SHP77 (cell line): ENCODE measurements at regions not wholly inside any gene's neighbourhood (a gene's known extent, or its start where the extent isn't known, plus 50 kb on each side); places are given as distances from the start of the nearest gene placed in this dataset.

Source experiments
- DNase-seq, 2 experiments: peaks; one replicate each; lab custom pipeline; 2025; lab: John Stamatoyannopoulos, UW

DNA sequence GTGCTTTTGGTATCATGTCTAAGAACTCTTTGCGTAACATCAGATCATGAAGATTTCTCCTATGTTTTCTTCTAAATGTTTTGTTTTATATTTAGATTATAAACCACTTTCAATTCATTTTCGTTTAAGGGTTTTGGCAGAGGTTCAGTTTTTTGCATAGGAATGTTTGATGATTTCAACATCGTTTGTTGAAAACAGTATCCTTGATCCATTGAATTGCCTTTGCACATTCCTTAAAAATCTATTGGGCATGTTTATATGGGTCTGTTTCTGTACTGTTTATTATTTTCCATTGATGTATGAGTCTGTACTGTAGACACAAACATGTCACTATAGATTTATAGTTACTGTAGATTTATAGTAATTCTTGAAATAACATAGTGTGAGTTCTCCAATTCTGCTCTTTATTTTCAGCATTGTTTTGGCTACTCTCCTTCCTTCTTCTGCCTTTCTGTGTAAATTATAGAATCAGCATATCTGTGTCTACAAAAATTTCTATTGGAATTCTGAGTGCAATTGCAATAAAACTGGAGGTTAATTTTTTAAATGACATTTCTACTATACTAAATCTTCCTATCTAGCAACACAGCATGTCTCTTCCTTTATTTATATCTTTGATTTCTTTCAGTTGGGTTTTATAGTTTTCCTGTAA lies 374.0 kb downstream of the SV2B start:
- no peak for DNase-seq

DNA sequence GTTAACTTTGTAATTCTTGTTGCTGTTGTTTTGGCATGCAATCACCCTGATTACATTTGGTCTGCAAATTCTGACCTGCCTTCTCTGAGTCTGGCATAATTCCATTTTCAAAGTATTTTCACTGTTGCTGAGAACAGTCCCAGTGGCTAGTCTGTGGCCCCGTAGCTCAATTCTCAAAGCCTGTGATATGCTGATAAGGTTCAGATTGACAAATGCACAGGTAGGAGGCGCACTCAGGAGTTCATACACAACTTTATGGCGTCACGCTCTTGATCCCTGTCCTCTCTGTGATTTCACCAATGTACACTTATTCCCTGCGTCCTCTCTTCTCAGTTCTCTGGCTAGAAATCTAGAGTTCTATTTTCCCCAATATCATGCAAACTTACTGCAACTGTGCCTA lies 376.6 kb upstream of the SLCO3A1 start:
- no peak for DNase-seq

DNA sequence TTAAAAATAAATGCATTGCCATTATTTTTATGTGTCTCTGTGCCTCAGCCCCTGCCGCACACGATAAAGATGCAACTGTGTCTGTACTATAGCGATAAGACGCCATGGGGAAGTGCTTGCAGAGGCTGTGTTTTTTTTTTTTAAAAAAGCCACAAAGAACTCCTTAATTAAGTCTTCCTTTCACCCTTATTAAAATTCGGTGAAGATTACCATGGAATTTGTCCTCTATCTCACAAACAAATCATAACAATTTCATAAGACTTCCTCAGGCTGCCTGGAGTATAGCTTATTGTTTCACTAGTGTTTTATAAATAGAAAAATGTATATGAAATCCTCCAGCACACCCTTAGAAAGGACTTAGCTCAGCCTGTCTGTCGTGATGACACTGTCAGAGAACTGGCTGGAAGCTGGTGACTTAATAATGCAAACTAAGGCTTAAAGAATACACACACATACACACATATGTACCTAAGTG lies 374.8 kb upstream of the SLCO3A1 start:
- DNase-seq, result no peak

DNA sequence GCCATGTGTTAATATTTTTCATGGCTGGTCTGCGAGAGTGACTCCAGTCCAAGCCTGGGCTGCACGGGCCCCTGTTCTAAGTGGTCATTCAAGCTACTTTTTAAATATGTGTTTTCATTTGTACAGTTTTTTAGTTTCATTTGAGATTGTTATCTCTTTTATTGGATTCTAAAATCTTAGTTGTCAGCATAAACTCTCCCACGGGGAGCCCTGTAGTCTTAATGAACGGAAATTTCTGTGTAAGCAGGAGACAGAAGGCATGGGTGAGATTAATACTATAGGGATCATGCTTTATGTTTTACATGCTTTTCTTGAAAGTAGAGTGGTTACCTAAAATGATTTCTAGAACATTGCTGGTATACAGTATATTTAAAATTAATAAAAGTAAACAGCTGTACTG lies 373.1 kb upstream of the SLCO3A1 start:
- DNase-seq, result no peak

DNA sequence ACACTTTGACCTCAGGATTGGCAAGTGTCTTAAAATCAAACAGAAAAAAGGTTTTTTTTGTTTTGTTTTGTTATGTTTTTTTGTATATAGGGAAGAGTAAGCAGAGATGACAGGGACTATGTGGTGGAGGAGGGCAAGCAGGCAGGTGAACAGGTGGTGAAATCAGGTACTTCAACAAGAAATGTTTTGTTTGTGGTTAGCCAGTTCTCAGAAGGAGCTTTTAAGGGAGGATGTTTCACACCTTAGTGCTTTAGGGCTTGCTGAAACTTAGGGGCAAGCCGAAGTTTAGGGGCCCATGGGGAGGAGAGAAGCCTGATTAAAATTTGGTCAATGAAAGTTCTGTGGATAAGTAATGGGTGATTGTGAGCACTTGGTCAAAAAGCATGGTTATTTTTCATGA lies 370.7 kb upstream of the SLCO3A1 start:
- DNase-seq, result no peak

DNA sequence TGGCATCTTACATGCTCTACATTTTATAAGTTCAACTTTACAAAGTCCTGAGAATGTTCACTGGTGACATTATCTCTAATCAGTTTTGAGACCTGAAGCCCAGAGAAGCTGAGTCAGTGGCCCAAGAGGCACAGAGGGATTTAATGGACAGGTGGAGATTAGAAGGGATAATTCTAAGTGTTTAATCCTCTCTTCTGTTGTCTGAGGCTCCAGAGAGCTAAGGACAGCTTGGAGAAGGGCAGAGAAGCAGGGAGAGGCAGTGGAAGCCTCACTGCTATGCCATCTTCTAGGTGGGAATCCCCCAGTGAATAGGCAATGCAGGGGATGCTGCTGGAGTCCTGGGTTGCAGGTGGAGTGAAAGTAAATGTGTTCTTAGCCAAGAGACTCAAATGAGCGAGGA lies 369.4 kb upstream of the SLCO3A1 start:
- no peak for DNase-seq

DNA sequence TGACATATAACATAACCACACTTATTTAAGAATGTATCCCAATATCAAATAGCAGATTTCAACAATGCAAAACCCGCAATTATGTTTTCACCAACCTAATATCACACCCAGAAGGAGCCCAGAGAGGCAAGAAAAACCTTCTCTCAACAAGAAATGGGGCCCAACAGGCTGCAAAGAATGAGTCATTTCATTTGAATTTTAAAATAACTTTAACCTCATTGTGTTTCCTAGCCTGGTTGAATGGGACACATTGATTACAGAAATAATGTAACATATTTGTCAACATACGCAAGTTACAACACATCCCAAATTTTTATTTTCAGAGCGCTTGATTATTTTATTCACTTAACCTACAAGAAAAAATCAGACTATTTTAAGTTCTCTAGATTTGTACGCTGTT lies 365.1 kb upstream of the SLCO3A1 start:
- no peak for DNase-seq

DNA sequence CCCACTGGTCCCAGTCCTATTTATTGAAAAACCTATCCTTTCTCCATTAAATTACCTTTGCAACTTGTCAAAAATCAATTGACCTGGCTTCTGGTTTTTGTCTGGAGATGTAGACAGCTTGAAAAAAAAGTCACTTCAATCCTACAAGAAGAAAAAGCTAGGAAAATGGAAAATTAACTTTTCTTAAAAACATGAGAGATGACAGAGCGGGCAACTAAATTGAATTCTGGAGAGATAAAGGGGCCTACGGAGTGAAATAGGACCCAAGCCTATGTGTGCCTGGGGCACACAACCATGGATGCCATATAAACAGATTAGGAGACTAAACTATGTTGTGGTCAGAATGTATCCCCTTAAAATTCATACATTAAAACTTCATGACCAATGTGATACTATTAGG lies 363.3 kb upstream of the SLCO3A1 start:
- no peak for DNase-seq

DNA sequence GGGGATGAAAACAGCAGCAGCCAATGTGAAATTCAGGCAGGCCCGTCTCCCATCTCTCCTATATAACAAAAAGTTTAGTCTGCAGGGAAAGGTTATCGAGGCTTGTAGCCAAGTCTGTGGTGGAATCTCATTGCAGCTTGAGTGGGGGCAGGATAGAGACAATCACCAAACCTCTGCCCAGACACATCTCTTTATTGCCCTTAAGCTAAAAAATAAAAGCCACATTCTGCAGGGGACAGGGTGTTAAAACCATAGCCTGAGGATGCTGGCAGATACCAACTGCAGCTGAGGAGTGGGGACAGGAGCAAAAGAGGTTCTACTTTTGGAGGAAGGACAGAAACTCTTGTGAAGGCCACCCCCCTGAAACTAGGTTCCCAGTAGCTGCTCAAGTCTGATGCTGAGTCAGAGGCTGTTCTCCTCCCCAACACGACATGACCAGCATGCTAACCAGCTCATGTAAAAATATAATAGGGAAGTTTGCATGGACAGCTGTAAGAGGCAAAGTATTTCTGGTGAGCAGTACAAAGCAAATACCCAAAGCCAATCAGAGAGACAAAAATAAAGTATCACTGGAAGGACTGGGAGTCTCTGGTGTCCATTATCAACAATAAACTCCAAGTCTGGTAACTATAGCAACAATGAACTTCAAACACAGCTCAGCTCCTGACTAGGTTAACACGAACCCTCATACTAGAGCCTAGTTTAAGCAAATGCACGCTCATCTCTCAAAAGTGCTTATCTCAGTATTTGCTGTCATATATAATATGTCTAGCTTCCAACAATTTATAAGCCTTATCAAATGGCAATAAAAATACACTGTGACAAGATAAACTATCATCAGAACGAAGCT lies 362.2 kb upstream of the SLCO3A1 start:
- DNase-seq, result no peak

DNA sequence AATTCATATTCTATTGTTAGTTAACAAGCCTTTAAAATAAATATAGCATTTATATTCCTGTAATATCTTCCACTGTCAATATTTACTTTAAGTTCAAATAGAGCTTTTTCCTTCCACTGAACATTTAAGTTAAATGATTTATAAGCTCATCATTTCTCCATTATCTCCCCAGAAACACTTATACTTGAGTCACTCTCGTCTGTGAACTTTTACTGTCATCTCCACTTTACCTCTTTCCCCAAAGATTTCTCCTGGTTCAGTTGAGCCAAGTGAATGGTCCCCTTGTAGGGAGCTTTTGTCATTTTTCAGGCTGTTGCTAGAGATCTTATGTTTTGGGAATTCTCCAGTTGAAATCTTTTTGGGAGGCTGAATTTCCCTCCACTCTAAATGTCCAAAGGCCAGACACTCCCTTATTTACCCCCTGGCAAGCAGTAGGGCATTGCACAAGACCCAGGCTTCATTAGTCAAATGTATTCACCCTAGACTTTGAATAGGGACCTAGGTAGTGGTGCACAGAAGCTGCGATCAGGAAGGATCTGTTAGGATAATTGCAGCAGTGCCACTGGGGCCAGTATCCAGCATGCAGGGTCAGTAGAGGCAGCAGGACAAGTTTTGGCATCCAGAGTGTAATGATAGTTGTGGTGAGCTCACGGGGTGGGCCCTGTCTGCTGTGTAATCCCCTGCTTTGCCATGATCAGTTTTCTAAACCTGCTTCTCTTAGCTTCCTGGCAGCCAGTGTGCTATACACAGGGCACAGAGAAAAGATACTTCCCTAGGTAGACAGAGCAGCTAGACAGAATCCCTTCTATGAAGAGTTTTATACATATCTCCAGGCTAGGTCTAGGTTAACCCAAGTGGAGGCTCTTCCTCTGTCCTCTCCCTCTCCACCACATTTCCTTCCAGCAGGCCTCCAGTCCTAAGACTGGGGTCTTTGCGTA lies 356.5 kb upstream of the SLCO3A1 start:
- DNase-seq, result no peak

DNA sequence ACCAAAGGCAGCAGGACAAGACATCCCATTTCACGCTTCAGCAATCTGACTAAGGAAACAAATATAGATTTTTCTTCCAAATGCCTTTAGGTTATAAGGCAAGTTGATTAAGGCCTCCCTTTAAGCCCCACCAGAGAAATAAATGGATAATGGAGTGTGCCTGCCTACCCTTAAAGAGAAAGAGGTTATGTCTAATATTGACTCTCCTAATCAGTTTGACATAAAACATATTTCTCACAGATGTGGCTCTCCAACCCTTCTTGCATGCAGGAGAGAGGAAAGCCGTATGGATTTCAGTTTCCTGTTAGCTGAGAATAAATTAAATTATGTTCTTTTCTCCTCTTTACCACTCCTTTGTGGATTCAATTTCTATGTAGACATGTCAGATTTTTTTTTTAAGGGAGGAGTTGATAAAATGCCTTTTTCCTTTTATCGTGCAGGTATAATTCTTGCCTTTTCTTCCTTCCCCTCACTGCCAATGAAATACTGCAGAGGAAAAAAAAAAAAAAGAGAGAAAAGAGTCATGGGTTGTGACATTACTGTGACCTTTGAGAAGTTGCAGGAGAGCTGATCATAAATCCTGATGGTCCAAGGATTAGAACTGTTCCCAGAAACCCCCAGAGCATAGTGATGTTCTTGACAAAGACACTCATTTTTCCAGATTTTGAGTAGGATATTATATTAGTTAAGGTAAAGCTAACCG lies 355.3 kb upstream of the SLCO3A1 start:
- no peak for DNase-seq

DNA sequence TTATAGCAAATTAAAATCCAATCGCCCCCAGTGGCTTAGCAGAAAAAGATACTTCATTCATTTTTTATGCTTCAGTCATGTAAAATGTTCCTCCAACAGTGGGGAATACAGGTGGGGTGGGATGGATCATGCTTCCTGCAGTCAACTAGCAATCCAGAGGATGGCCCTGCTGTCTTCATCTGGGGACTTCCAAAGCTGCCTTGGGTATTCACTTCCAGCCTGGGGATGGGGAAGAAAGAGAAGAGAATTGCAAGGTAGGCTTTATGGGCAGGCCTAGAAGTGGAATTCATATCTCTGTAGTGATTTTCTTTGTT lies 354.8 kb upstream of the SLCO3A1 start:
- no peak for DNase-seq

DNA sequence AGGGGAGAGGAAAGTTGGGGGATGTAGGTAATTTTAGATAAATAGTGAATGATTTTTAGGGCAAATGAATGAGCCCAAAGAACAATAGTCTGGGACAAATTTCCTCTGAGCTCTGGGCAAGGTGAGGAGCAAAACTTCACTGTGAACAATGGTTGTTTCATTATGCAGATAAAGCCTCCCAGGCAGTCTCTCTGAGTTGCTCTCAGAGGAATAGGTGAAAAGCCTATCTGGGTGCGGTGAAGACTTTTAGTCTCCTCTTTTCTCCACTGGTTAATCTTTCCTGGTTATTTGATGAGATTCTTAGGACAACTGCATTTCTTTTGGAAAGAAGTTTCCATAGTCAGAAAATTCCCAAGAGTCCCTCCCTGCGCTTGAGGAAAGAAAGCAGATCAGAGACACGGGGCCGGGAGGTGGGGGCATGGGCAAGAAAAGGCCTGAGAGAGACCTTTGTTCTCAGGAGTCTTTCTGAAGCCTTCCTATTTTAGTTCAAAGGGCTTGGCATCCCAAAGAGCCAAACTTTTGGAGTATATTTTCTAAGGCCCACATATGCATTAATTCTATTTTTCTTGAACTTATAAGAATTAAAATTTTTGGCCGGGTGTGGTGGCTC lies 353.6 kb upstream of the SLCO3A1 start:
- no peak for DNase-seq

DNA sequence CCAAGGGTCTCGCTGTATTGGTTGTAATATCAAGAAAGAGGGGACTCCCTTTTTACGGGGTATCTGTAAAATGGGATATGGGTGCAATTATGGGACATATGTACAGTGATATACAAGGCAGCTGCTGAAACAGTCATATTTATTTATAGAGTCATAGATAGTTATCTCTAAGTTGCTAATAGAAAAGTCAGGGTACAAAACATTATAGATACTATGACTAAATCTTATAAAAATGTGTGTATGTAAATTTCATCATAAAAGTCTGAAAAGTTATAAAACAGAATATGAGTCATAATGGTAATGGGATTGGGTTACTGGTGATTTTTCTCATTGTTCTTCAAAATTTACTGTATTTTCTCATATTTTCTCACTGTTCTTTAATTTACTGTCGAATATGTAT lies 344.9 kb upstream of the SLCO3A1 start:
- DNase-seq, result no peak

DNA sequence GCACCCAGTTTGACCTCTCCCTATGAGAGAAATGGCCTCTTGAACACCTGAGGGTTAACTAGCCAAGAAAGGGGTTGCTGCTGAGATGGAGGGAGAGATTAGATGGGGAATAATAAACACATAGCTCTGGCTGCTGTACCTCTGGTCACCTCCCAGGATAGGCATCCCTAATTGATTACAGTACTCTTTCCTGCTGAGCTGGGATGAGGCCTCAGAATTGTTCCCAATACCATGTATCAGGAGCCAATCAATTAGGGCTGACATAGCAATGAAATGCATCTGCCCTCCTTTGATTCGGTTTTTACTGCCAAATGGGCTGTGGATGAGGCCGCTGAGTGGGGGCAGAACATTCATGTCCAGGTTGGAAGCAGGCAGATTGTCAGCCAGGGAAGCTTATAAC lies 339.4 kb upstream of the SLCO3A1 start:
- no peak for DNase-seq

DNA sequence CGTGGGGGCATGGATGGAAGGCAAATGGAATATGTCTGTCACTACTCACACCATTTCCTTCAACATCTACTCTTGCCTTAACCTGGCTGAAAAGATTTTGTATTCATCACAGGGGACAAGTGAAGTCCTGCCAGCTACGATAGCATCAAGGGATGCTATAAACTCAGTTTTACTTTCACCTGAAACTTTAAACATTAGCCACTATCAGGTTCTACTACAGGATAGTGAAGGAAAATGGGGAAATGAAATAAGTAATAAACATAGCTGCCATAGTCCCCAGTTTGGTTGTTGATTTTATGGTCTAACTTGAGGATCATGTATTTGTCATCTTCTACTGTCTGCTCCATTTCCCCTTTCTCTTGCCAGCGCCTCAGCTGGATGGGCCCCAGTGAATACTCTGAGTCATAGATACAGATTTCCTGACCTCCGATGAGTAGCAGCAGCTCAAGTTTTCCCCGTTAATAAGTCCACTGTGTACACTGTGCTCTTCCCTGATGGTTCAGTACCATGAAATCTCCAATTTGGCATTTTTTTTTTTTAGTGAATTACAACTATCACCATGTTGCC lies 338.2 kb upstream of the SLCO3A1 start:
- no peak for DNase-seq

DNA sequence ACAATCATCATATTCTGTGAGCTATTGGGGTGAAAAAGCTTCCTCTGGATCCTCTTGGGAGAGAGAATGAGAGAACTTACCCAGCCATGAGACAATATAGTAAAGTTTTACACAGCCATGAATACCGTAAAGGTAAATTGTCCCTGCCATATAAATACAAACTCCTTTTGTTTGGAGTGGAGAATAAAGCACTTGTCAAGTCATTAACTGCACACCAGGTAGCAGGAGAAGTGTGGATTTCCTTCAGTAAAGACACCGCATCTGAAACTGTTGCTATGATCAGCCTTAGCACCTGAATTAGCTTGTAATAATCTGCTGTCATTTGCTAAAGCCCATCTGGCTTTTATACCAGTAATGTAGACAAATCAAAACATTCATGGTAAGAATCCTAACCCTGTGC lies 336.6 kb upstream of the SLCO3A1 start:
- no peak for DNase-seq

DNA sequence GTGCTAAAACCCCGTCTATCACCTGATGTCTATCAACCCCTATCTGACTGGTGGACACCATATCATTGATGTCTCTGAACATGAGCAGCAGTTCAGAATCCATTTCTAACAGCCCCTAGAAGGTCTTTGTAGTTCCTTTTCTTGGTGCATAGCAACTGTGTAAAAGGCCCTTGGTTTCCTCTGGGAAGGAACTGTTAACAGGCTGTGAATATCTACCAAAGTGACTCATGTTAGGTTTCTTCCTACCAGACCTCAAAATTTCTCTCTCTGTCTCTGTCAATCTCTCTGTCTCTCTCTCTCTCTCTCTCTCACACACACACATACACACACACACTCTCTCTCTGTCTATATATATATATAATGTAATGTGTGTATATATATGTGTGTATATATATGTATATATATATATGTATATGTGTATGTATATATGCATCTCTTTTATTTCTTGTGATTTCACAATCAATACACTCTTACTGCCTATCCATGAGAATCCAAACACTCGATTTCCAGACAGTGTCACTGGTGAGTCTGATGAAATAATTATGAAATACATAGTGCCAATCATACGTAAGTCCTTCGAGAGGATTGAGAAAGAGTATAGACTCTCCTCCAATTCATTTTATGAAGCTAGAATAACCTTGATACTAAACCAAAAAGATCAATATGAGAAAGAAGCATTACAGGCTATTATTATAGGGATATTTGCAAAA lies 335.9 kb upstream of the SLCO3A1 start:
- DNase-seq, result no peak

DNA sequence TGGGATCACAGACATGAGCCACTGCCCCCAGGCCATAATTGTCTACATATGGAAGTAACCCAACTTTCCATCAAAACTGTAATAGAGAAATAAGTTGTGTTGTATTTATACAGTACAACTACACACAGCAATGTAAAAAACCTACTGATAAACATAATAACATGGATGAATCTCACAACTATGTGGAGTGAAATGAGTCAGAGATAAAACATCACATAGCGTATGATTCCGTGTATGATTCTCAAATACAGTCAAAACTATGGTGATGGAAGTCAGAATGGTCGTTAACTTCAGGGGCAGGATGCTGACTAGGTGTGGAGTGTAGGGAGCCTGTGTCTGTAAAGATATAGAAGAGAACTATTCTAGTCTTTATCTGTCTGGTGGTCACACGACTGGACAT lies 332.7 kb upstream of the SLCO3A1 start:
- no peak for DNase-seq

DNA sequence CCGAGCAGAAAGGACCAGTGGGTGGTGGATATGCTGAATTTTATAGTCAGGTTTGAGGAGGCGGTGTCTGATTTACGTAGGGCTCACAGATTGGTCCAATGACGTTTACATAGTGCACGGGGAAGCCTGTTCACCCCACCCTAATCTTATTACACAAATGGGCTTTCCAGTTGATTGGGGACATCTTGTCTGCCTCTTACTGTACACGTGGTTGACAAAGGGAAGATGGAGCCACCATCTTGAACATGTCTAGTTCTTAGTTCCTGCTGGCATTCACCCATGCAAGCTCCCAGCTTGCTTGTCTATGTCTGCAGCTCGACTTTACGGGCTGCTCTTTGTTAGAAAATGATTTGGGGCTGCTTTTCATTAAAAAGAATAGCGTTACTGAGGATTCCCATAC lies 332.0 kb upstream of the SLCO3A1 start:
- DNase-seq, result no peak

DNA sequence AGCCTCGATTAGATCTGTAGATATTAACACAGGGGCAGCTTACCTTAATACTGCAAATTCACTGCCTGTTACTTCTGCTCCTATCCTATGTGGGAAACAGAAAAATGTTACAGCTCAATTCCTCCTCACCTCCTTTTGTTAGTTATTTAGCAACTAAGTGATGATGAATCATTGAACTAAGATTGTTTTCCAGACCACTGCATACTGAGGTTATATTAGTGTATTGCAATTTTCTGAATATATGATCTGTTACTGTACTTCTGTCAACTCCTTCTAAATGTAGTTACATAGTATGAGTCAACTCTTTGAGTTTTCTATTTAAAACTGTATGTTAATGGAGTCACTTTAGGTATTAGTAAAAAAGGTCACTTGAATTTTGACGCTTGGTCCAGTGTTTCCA lies 331.5 kb upstream of the SLCO3A1 start:
- DNase-seq, result no peak
